MM.1S (cell line): ENCODE measurements at regions not wholly inside any gene's neighbourhood (a gene's known extent, or its start where the extent isn't known, plus 50 kb on each side); places are given as distances from the start of the nearest gene placed in this dataset.

ENCODE experiments used
- EZH2 ChIP-seq: fragments of 300-600 bp; sonication (generic); optimal IDR thresholded peaks from 2 replicates; pipeline ENCODE3; 2017; ENCODE audit warnings: low read depth, mild to moderate bottlenecking, antibody characterized with exemption, low read length, mixed read lengths
- EZH2phosphoT487 ChIP-seq: fragments of 300-600 bp; sonication (generic); IDR thresholded peaks from 2 replicates; pipeline ENCODE4 v1.6.1; 2018; ENCODE audit warnings: antibody characterized with exemption, low read length
- TF ChIP-seq, protein P1 (sequence below): fragments of 300-600 bp; sonication (generic); IDR thresholded peaks from 2 replicates; pipeline ENCODE4 v1.5.1; 2016; ENCODE audit warnings: antibody characterized with exemption, low read length, mixed read lengths

- TF ChIP-seq, protein P1, sequence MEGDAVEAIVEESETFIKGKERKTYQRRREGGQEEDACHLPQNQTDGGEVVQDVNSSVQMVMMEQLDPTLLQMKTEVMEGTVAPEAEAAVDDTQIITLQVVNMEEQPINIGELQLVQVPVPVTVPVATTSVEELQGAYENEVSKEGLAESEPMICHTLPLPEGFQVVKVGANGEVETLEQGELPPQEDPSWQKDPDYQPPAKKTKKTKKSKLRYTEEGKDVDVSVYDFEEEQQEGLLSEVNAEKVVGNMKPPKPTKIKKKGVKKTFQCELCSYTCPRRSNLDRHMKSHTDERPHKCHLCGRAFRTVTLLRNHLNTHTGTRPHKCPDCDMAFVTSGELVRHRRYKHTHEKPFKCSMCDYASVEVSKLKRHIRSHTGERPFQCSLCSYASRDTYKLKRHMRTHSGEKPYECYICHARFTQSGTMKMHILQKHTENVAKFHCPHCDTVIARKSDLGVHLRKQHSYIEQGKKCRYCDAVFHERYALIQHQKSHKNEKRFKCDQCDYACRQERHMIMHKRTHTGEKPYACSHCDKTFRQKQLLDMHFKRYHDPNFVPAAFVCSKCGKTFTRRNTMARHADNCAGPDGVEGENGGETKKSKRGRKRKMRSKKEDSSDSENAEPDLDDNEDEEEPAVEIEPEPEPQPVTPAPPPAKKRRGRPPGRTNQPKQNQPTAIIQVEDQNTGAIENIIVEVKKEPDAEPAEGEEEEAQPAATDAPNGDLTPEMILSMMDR, result no peak
- no peak for TF ChIP-seq EZH2
- no peak for TF ChIP-seq EZH2phosphoT487
These were observed 341.9 kb upstream of the CDH11 start for GRCh38 chr16:65463652-65464260.
